IPS-20b (cell line): ENCODE measurements at regions not wholly inside any gene's neighbourhood (a gene's known extent, or its start where the extent isn't known, plus 50 kb on each side); places are given as distances from the start of the nearest gene placed in this dataset.

Experiments used
- H3K27ac ChIP-seq: one replicate; pipeline ENCODE4 v1.5.1; 2013; ENCODE audit warnings: low read length
- H3K27me3 ChIP-seq: 2 replicates; pipeline ENCODE4 v1.6.1; 2013; ENCODE audit warnings: mild to moderate bottlenecking, low read length, inconsistent platforms; ENCODE audit not compliant: insufficient read depth
- H3K36me3 ChIP-seq: 2 replicates; pipeline ENCODE4 v1.6.1; 2013; ENCODE audit warnings: low read depth, mild to moderate bottlenecking, inconsistent platforms, low read length, moderate library complexity; ENCODE audit not compliant: insufficient read depth
- H3K4me1 ChIP-seq: 2 replicates; pipeline ENCODE4 v1.6.1; 2013; ENCODE audit warnings: mild to moderate bottlenecking, control low read depth, inconsistent platforms, low read length, moderate library complexity; ENCODE audit not compliant: insufficient read depth
- H3K4me3 ChIP-seq: 2 replicates; pipeline ENCODE4 v1.5.1; 2013; ENCODE audit warnings: mild to moderate bottlenecking, low read length, inconsistent platforms
- H3K9ac ChIP-seq: 2 replicates; pipeline ENCODE4 v1.6.1; 2013; ENCODE audit warnings: low read depth, mild to moderate bottlenecking, inconsistent platforms, low read length, moderate library complexity
- H3K9me3 ChIP-seq: 2 replicates; pipeline ENCODE4 v1.6.1; 2013; ENCODE audit warnings: mild to moderate bottlenecking, low read depth, low read length, inconsistent platforms; ENCODE audit not compliant: insufficient read depth

- Histone ChIP-seq H3K36me3 (no peaks in the 10 kb centered on the region), H3K4me3 (no peak overlapping the region), H3K27me3 (no peaks in the 10 kb centered on the region), H3K9me3 (no peaks in the 10 kb centered on the region), H3K4me1 (no peaks in the 10 kb centered on the region), H3K27ac (no peak overlapping the region), H3K9ac (no peak overlapping the region)
Observed at GRCh38 chr14:27134200-27134599, 536.4 kb upstream of the NOVA1 start.

GRCh38 chr14:27145170-27145569, 547.3 kb upstream of the NOVA1 start:
- no peaks in the 10 kb centered on the region for H3K36me3 ChIP-seq
- H3K4me3 ChIP-seq = no peak overlapping the region
- no peaks in the 10 kb centered on the region for H3K27me3 ChIP-seq
- no peak overlapping the region for H3K27ac ChIP-seq
- H3K9me3 ChIP-seq = no peaks in the 10 kb centered on the region
- H3K4me1 ChIP-seq = no peaks in the 10 kb centered on the region
- H3K9ac ChIP-seq = no peak overlapping the region

- Histone ChIP-seq H3K27ac (no peak overlapping the region), H3K27me3 (no peaks in the 10 kb centered on the region), H3K4me3 (no peak overlapping the region), H3K9me3 (no peaks in the 10 kb centered on the region), H3K36me3 (no peaks in the 10 kb centered on the region), H3K9ac (no peak overlapping the region), H3K4me1 (no peaks in the 10 kb centered on the region)
Observed at GRCh38 chr14:27148143-27148542, 550.3 kb upstream of the NOVA1 start.

GRCh38 chr14:27164139-27164538, 566.3 kb upstream of the NOVA1 start:
- no peaks in the 10 kb centered on the region for H3K36me3 ChIP-seq
- no peaks in the 10 kb centered on the region for H3K27me3 ChIP-seq
- no peaks in the 10 kb centered on the region for H3K4me1 ChIP-seq
- no peaks in the 10 kb centered on the region for H3K9me3 ChIP-seq
- H3K4me3 ChIP-seq = no peak overlapping the region
- no peak overlapping the region for H3K9ac ChIP-seq
- H3K27ac ChIP-seq = no peak overlapping the region

GRCh38 chr14:27175489-27175888, 577.7 kb upstream of the NOVA1 start:
- H3K4me1 ChIP-seq = no peaks in the 10 kb centered on the region
- H3K4me3 ChIP-seq = no peak overlapping the region
- H3K9ac ChIP-seq = no peak overlapping the region
- H3K9me3 ChIP-seq = no peaks in the 10 kb centered on the region
- no peaks in the 10 kb centered on the region for H3K27me3 ChIP-seq
- H3K27ac ChIP-seq = no peak overlapping the region
- H3K36me3 ChIP-seq = no peaks in the 10 kb centered on the region

GRCh38 chr14:27181333-27181732, 583.5 kb upstream of the NOVA1 start:
- Histone ChIP-seq H3K9me3 (no peaks in the 10 kb centered on the region), H3K27me3 (no peaks in the 10 kb centered on the region), H3K36me3 (no peaks in the 10 kb centered on the region), H3K9ac (no peak overlapping the region), H3K4me3 (no peak overlapping the region), H3K27ac (no peak overlapping the region), H3K4me1 (no peaks in the 10 kb centered on the region)

GRCh38 chr14:27184427-27184826, 586.6 kb upstream of the NOVA1 start:
- no peaks in the 10 kb centered on the region for H3K36me3 ChIP-seq
- H3K4me1 ChIP-seq = no peaks in the 10 kb centered on the region
- no peak overlapping the region for H3K4me3 ChIP-seq
- no peaks in the 10 kb centered on the region for H3K9me3 ChIP-seq
- no peak overlapping the region for H3K27ac ChIP-seq
- H3K9ac ChIP-seq = no peak overlapping the region
- no peaks in the 10 kb centered on the region for H3K27me3 ChIP-seq

- Histone ChIP-seq H3K27me3 (no peaks in the 10 kb centered on the region), H3K4me3 (no peak overlapping the region), H3K27ac (no peak overlapping the region), H3K9me3 (no peaks in the 10 kb centered on the region), H3K36me3 (no peaks in the 10 kb centered on the region), H3K9ac (no peak overlapping the region), H3K4me1 (no peaks in the 10 kb centered on the region)
Observed at GRCh38 chr14:27186048-27186447, 588.2 kb upstream of the NOVA1 start.

- no peak overlapping the region for H3K9ac ChIP-seq
- no peaks in the 10 kb centered on the region for H3K4me1 ChIP-seq
- no peaks in the 10 kb centered on the region for H3K36me3 ChIP-seq
- H3K27ac ChIP-seq = no peak overlapping the region
- no peaks in the 10 kb centered on the region for H3K9me3 ChIP-seq
- H3K4me3 ChIP-seq = no peak overlapping the region
- no peaks in the 10 kb centered on the region for H3K27me3 ChIP-seq
Observed at GRCh38 chr14:27187136-27187535, 589.3 kb upstream of the NOVA1 start.

GRCh38 chr14:27190296-27190695, 592.5 kb upstream of the NOVA1 start:
- no peak overlapping the region for H3K9ac ChIP-seq
- H3K27ac ChIP-seq = no peak overlapping the region
- no peaks in the 10 kb centered on the region for H3K27me3 ChIP-seq
- no peaks in the 10 kb centered on the region for H3K4me1 ChIP-seq
- no peaks in the 10 kb centered on the region for H3K36me3 ChIP-seq
- no peaks in the 10 kb centered on the region for H3K9me3 ChIP-seq
- H3K4me3 ChIP-seq = no peak overlapping the region

GRCh38 chr14:27199272-27199671, 601.4 kb upstream of the NOVA1 start:
- Histone ChIP-seq H3K4me3 (no peak overlapping the region), H3K9ac (no peak overlapping the region), H3K36me3 (no peaks in the 10 kb centered on the region), H3K27me3 (no peaks in the 10 kb centered on the region), H3K9me3 (no peaks in the 10 kb centered on the region), H3K27ac (no peak overlapping the region), H3K4me1 (no peaks in the 10 kb centered on the region)

GRCh38 chr14:27205036-27205435, 607.2 kb upstream of the NOVA1 start:
- no peaks in the 10 kb centered on the region for H3K36me3 ChIP-seq
- peaks cover 8% of the 10 kb centered on the region for H3K4me1 ChIP-seq
- no peaks in the 10 kb centered on the region for H3K9me3 ChIP-seq
- no peak overlapping the region for H3K4me3 ChIP-seq
- no peaks in the 10 kb centered on the region for H3K27me3 ChIP-seq
- H3K9ac ChIP-seq = no peak overlapping the region
- no peak overlapping the region for H3K27ac ChIP-seq

- no peaks in the 10 kb centered on the region for H3K4me1 ChIP-seq
- H3K27me3 ChIP-seq = no peaks in the 10 kb centered on the region
- no peak overlapping the region for H3K9ac ChIP-seq
- H3K9me3 ChIP-seq = peaks cover 4% of the 10 kb centered on the region; the same call in 1 of the 2 replicates
- H3K27ac ChIP-seq = no peak overlapping the region
- H3K4me3 ChIP-seq = no peak overlapping the region
- H3K36me3 ChIP-seq = no peaks in the 10 kb centered on the region
Observed at GRCh38 chr14:27211741-27212140, 613.9 kb upstream of the NOVA1 start.
